HEK293 (cell line): ENCODE measurements at regions not wholly inside any gene's neighbourhood (a gene's known extent, or its start where the extent isn't known, plus 50 kb on each side); places are given as distances from the start of the nearest gene placed in this dataset.

Experiments
- CTCF ChIA-PET: fragments of 350-600 bp; formaldehyde crosslinking; extraction: SDS; loops from one replicate; lab custom pipeline; 2021; ENCODE audit warnings: antibody characterized with exemption; lab: Yijun Ruan, JAX
- POLR2A ChIA-PET: fragments of 300-600 bp; formaldehyde crosslinking; extraction: SDS; loops from one replicate; lab custom pipeline; 2020; ENCODE audit warnings: antibody characterized with exemption, inconsistent platforms; lab: Yijun Ruan, JAX
- H3K27ac ChIP-seq: fragments of 200-500 bp; sonication (Bioruptor generic); 2 replicates; pipeline ENCODE4 v1.5.1; 2014; ENCODE audit warnings: low read depth, low read length, control low read depth, inconsistent platforms; ENCODE audit errors: extremely low read depth
- H3K36me3 ChIP-seq, 2 experiments: fragments of 200-500 bp in 1 of 2; sonication (Bioruptor generic) in 1 of 2; 1 replicate in 1 of 2; 2 replicates in 1 of 2; pipeline ENCODE4 v1.5.1; 2014 to 2017; ENCODE audit warnings: inconsistent platforms in 2 of 2, low read length in 2 of 2; ENCODE audit not compliant: control insufficient read depth in 2 of 2, insufficient read depth in 1 of 2
- H3K4me1 ChIP-seq: fragments of 200-500 bp; sonication (Bioruptor generic); 2 replicates; pipeline ENCODE4 v1.5.1; 2014; ENCODE audit warnings: mild to moderate bottlenecking, low read length, inconsistent platforms; ENCODE audit not compliant: control insufficient read depth, insufficient read depth
- H3K4me3 ChIP-seq: 2 replicates; pipeline ENCODE4 v1.5.1; 2011; ENCODE audit warnings: low read depth, mild to moderate bottlenecking, control low read depth, low read length, moderate library complexity
- H3K9me3 ChIP-seq: fragments of 200-500 bp; sonication (Bioruptor generic); 2 replicates; pipeline ENCODE4 v1.5.1; 2014; ENCODE audit warnings: low read depth, low read length, inconsistent platforms; ENCODE audit not compliant: control insufficient read depth, insufficient read depth
- AEBP2 ChIP-seq: fragments of 450-650 bp; formaldehyde crosslinking; IDR thresholded peaks from 2 replicates; pipeline ENCODE4 v1.5.1; 2016; ENCODE audit warnings: missing biosample characterization, missing genetic modification characterization, borderline replicate concordance
- EGR2 ChIP-seq: fragments of 450-650 bp; formaldehyde crosslinking; IDR thresholded peaks from 2 replicates; pipeline ENCODE4 v1.5.1; 2016; ENCODE audit warnings: low read depth, missing biosample characterization, missing genetic modification characterization
- FEZF1 ChIP-seq: fragments of 450-650 bp; formaldehyde crosslinking; IDR thresholded peaks from 2 replicates; pipeline ENCODE4 v1.5.1; 2016; ENCODE audit warnings: missing biosample characterization, missing genetic modification characterization
- GFI1B ChIP-seq: fragments of 450-650 bp; formaldehyde crosslinking; IDR thresholded peaks from 2 replicates; pipeline ENCODE4 v1.5.1; 2016; ENCODE audit warnings: missing biosample characterization, missing genetic modification characterization
- TCF7L2 ChIP-seq: IDR thresholded peaks from 2 replicates; pipeline ENCODE4 v1.6.1; 2011; ENCODE audit warnings: low read depth, mild to moderate bottlenecking, inconsistent platforms, low read length, moderate library complexity, borderline replicate concordance
- TSHZ1 ChIP-seq: fragments of 450-650 bp; formaldehyde crosslinking; IDR thresholded peaks from 2 replicates; pipeline ENCODE4 v1.5.1; 2016; ENCODE audit warnings: missing biosample characterization, missing genetic modification characterization, borderline replicate concordance
- YY1 ChIP-seq: fragments of 450-650 bp; formaldehyde crosslinking; IDR thresholded peaks from 2 replicates; pipeline ENCODE4 v1.5.1; 2018; ENCODE audit warnings: missing biosample characterization, missing genetic modification characterization
- ZBTB49 ChIP-seq: fragments of 450-650 bp; formaldehyde crosslinking; IDR thresholded peaks from 2 replicates; pipeline ENCODE4 v1.5.1; 2016; ENCODE audit warnings: missing biosample characterization, missing genetic modification characterization, low read depth
- ZEB2 ChIP-seq: fragments of 450-650 bp; formaldehyde crosslinking; IDR thresholded peaks from 2 replicates; pipeline ENCODE4 v1.5.1; 2016; ENCODE audit warnings: missing biosample characterization, missing genetic modification characterization
- ZNF10 ChIP-seq: fragments of 450-650 bp; formaldehyde crosslinking; IDR thresholded peaks from 2 replicates; pipeline ENCODE4 v1.5.1; 2017; ENCODE audit warnings: missing biosample characterization, missing genetic modification characterization
- ZNF114 ChIP-seq: fragments of 450-650 bp; formaldehyde crosslinking; IDR thresholded peaks from 2 replicates; pipeline ENCODE4 v1.5.0; 2017; ENCODE audit warnings: missing biosample characterization, missing genetic modification characterization
- ZNF239 ChIP-seq: fragments of 450-650 bp; formaldehyde crosslinking; IDR thresholded peaks from 2 replicates; pipeline ENCODE4 v1.5.1; 2016; ENCODE audit warnings: missing biosample characterization, missing genetic modification characterization
- ZNF292 ChIP-seq: fragments of 450-650 bp; formaldehyde crosslinking; IDR thresholded peaks from 2 replicates; pipeline ENCODE4 v1.5.1; 2016; ENCODE audit warnings: low read depth, missing biosample characterization, missing genetic modification characterization, borderline replicate concordance
- ZNF354C ChIP-seq: fragments of 450-650 bp; formaldehyde crosslinking; IDR thresholded peaks from 2 replicates; pipeline ENCODE4 v1.5.1; 2016; ENCODE audit warnings: missing biosample characterization, missing genetic modification characterization, low read depth, borderline replicate concordance
- ZNF366 ChIP-seq: fragments of 450-650 bp; formaldehyde crosslinking; conservative IDR thresholded peaks from 2 replicates; pipeline ENCODE4 v1.5.1; 2016; ENCODE audit warnings: missing biosample characterization, missing genetic modification characterization
- ZNF404 ChIP-seq: fragments of 450-650 bp; formaldehyde crosslinking; IDR thresholded peaks from 2 replicates; pipeline ENCODE4 v1.5.1; 2017; ENCODE audit warnings: missing biosample characterization, missing genetic modification characterization
- ZNF433 ChIP-seq: fragments of 450-650 bp; formaldehyde crosslinking; IDR thresholded peaks from 2 replicates; pipeline ENCODE4 v1.5.1; 2016; ENCODE audit warnings: missing biosample characterization, missing genetic modification characterization, low read depth
- ZNF549 ChIP-seq: fragments of 450-650 bp; IDR thresholded peaks from 2 replicates; pipeline ENCODE4 v1.5.1; 2018; ENCODE audit warnings: missing biosample characterization, missing genetic modification characterization, mild to moderate bottlenecking, inconsistent platforms, moderate library complexity
- ZNF624 ChIP-seq: fragments of 450-650 bp; formaldehyde crosslinking; IDR thresholded peaks from 2 replicates; pipeline ENCODE4 v1.5.1; 2017; ENCODE audit warnings: missing biosample characterization, missing genetic modification characterization
- ZNF677 ChIP-seq: fragments of 450-650 bp; IDR thresholded peaks from 2 replicates; pipeline ENCODE4 v1.5.0; 2018; ENCODE audit warnings: missing biosample characterization, mild to moderate bottlenecking, missing genetic modification characterization, moderate library complexity
- ZNF792 ChIP-seq: fragments of 450-650 bp; formaldehyde crosslinking; IDR thresholded peaks from 2 replicates; pipeline ENCODE4 v1.5.1; 2016; ENCODE audit warnings: missing biosample characterization, missing genetic modification characterization
- ZNF843 ChIP-seq: fragments of 450-650 bp; formaldehyde crosslinking; IDR thresholded peaks from 2 replicates; pipeline ENCODE4 v1.5.1; 2016; ENCODE audit warnings: missing biosample characterization, missing genetic modification characterization
- ZXDB ChIP-seq: fragments of 450-650 bp; formaldehyde crosslinking; IDR thresholded peaks from 2 replicates; pipeline ENCODE4 v1.5.1; 2016; ENCODE audit warnings: missing biosample characterization, missing genetic modification characterization
- TF ChIP-seq, protein P1 (sequence below): fragments of 450-650 bp; formaldehyde crosslinking; IDR thresholded peaks from 2 replicates; pipeline ENCODE4 v1.5.1; 2016; ENCODE audit warnings: missing biosample characterization, missing genetic modification characterization
- TF ChIP-seq, protein P2 (sequence below): fragments of 450-650 bp; formaldehyde crosslinking; IDR thresholded peaks from 2 replicates; pipeline ENCODE4 v1.5.1; 2016; ENCODE audit warnings: missing biosample characterization, missing genetic modification characterization
- TF ChIP-seq, protein P3 (sequence below): fragments of 450-650 bp; formaldehyde crosslinking; IDR thresholded peaks from 2 replicates; pipeline ENCODE4 v1.5.1; 2016; ENCODE audit warnings: missing biosample characterization, missing genetic modification characterization

GRCh38 chr2:126832757-126833156, 65.9 kb upstream of the TEX51 start (continued):
- TF ChIP-seq ZNF114 (tag by site-specific recombination), result no peak
- TF ChIP-seq, protein P1, sequence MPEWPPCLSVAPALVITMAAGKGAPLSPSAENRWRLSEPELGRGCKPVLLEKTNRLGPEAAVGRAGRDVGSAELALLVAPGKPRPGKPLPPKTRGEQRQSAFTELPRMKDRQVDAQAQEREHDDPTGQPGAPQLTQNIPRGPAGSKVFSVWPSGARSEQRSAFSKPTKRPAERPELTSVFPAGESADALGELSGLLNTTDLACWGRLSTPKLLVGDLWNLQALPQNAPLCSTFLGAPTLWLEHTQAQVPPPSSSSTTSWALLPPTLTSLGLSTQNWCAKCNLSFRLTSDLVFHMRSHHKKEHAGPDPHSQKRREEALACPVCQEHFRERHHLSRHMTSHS (tag by site-specific recombination), result no peak
- TF ChIP-seq ZNF843 (tag by site-specific recombination), result no peak
- TF ChIP-seq EGR2, result no peak
- no peak for TF ChIP-seq ZNF354C
- TF ChIP-seq ZNF292 (tag by site-specific recombination), result no peak
- no peak for TF ChIP-seq FEZF1 (tag by site-specific recombination)
- no peak for TF ChIP-seq TSHZ1 (tag by site-specific recombination)
- TF ChIP-seq ZNF677 (tag by site-specific recombination), result no peak
- TF ChIP-seq GFI1B, result no peak
- no peak for TF ChIP-seq ZNF433 (tag by site-specific recombination)

DNA sequence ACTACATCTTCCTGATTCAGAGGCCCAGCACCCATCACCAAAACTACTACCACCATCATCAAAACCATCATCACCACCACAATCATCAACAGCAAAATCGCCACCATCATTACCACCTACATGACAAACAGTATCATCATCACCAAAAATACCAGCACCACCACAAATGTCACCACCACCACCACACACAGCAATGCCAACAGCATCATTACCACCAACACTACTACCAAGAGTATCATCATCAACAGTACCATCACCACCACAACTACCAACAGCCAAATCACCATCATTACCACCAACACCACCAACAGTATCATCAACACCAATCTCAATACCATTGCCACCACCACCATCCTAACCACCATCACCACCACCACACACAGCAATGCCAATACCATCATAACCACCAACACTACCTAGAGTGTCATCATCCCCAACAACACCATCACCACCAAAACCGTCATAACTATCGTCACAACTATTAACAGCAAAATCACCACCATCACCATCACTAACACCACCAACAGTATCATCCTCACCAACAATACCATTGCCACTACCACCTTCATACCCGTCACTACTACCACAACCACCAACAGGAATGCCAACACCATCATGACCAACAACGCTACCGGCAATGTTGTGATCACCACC, 64.6 kb upstream of the TEX51 start:
- no peaks in the 10 kb centered on the region for H3K4me1 ChIP-seq
- no peak overlapping the region for H3K27ac ChIP-seq
- H3K36me3 ChIP-seq, result no peaks in the 10 kb centered on the region
- ChIA-PET CTCF (no interaction called here), POLR2A (no interaction called here)
- no peak overlapping the region for H3K4me3 ChIP-seq
- H3K9me3 ChIP-seq, result no peaks in the 10 kb centered on the region
- TF ChIP-seq YY1 (tag by site-specific recombination) (no peak), TCF7L2 (no peak), ZNF404 (tag by site-specific recombination) (no peak), ZNF366 (tag by site-specific recombination) (no peak), AEBP2 (tag by site-specific recombination) (no peak), ZNF239 (tag by site-specific recombination) (no peak), ZEB2 (tag by site-specific recombination) (no peak), ZNF433 (tag by site-specific recombination) (no peak), ZNF792 (tag by site-specific recombination) (no peak), ZNF677 (tag by site-specific recombination) (no peak), ZNF549 (no peak), ZNF624 (no peak), ZNF10 (tag by site-specific recombination) (no peak), ZBTB49 (tag by site-specific recombination) (no peak), FEZF1 (tag by site-specific recombination) (no peak), ZXDB (tag by site-specific recombination) (no peak)
- TF ChIP-seq, protein P2, sequence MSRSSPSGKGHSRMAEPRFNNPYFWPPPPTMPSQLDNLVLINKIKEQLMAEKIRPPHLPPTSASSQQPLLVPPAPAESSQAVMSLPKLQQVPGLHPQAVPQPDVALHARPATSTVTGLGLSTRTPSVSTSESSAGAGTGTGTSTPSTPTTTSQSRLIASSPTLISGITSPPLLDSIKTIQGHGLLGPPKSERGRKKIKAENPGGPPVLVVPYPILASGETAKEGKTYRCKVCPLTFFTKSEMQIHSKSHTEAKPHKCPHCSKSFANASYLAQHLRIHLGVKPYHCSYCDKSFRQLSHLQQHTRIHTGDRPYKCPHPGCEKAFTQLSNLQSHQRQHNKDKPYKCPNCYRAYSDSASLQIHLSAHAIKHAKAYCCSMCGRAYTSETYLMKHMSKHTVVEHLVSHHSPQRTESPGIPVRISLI (tag by site-specific recombination), result no peak
- TF ChIP-seq, protein P3, sequence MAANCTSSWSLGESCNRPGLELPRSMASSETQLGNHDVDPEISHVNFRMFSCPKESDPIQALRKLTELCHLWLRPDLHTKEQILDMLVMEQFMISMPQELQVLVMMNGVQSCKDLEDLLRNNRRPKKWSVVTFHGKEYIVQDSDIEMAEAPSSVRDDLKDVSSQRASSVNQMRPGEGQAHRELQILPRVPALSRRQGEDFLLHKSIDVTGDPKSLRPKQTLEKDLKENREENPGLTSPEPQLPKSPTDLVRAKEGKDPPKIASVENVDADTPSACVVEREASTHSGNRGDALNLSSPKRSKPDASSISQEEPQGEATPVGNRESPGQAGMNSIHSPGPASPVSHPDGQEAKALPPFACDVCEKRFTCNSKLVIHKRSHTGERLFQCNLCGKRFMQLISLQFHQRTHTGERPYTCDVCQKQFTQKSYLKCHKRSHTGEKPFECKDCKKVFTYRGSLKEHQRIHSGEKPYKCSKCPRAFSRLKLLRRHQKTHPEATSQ (tag by site-specific recombination), result no peak
